ENCODE measurements at regions not wholly inside any gene's neighbourhood (a gene's known extent, or its start where the extent isn't known, plus 50 kb on each side); places are given as distances from the start of the nearest gene placed in this dataset.

DNA sequence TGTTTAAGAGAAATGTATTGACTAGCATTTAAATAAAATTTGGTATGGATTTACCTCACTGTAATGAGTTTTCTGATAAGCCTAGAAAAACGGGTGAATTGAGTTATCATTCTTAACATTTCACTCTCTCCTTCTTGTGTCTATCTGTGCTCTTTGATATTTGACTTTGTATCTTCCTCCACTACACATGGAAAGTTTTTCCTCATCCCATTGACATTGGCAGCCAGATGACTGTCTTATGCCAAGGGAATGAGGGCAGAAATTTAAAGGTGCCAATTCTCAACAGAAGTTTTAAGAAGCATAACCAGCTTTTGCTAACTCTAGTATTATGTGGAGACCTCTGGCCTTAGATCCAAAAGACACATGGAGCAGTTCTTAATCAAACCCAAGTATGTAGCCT is 376.6 kb downstream of the DSEL start:
- Histone ChIP-seq H3K27me3 (replicated peaks in 1 of 4; ENCODE audit: control insufficient read depth in 3 of 4, extremely low read depth in 1 of 4, insufficient read depth in 3 of 4, low read length in 3 of 4) (peaks cover 0 to 1% (median 0%) of the 10 kb centered on the region in 4 experiments; a peak in 1 of 7 replicates), H3K9me3 (ENCODE audit: insufficient read depth in 2 of 2, low read depth in 1 of 2, low read length in 1 of 2) (no peaks in the 10 kb centered on the region), H3K14ac (ENCODE audit: insufficient read length) (no peak overlapping the region), H4K5ac (ENCODE audit: insufficient read length, low read depth, low read length) (no peak overlapping the region), H2BK12ac (ENCODE audit: low read depth, low read length) (no peak overlapping the region), H3K4me1 (replicated peaks in 1 of 4; ENCODE audit: control insufficient read depth in 3 of 4, insufficient read depth in 4 of 4, low read length in 3 of 4) (no peaks in the 10 kb centered on the region), H2AFZ (ENCODE audit: low read length) (no peak overlapping the region), H3K36me3 (ENCODE audit: control insufficient read depth in 2 of 4, insufficient read depth in 4 of 4, low read length in 3 of 4) (no peaks in the 10 kb centered on the region), H3K9ac (replicated peaks in 1 of 4; ENCODE audit: extremely low read depth in 1 of 4, low read depth in 3 of 4, low read length in 3 of 4) (no peak overlapping the region), H3K4me2 (ENCODE audit: insufficient read depth in 1 of 2, low read depth in 2 of 2, low read length in 2 of 2) (no peak overlapping the region), H3K4me3 (ENCODE audit: extremely low read depth in 1 of 4, insufficient read depth in 2 of 4, low read depth in 3 of 4, low read length in 4 of 4) (no peak overlapping the region), H4K8ac (ENCODE audit: extremely low read depth, insufficient read depth, low read length) (no peak overlapping the region), H2BK120ac (replicated peaks; ENCODE audit: low read depth, low read length) (no peak overlapping the region), H3K27ac (ENCODE audit: low read depth, low read length) (no peak overlapping the region), H3K23me2 (ENCODE audit: low read depth, low read length) (no peaks in the 10 kb centered on the region), H2BK20ac (ENCODE audit: low read length) (no peak overlapping the region), H2BK15ac (ENCODE audit: low read length) (no peak overlapping the region), H3K79me1 (ENCODE audit: low read depth, low read length) (no peaks in the 10 kb centered on the region), H2AK5ac (ENCODE audit: low read depth, low read length) (no peak overlapping the region), H3K79me2 (ENCODE audit: control insufficient read depth in 1 of 2, insufficient read depth in 2 of 2, low read length in 2 of 2) (no peaks in the 10 kb centered on the region), H4K20me1 (replicated peaks in 1 of 2; ENCODE audit: control insufficient read depth in 1 of 2, insufficient read depth in 2 of 2, low read length in 2 of 2) (no peaks in the 10 kb centered on the region), H3K4ac (replicated peaks; ENCODE audit: insufficient read length, low read depth, low read length) (no peak overlapping the region), H3K23ac (ENCODE audit: insufficient read length) (no peak overlapping the region), H4K91ac (replicated peaks; ENCODE audit: insufficient read length, low read length) (no peak overlapping the region), H3K18ac (ENCODE audit: extremely low read depth, low read length) (no peak overlapping the region), H2BK5ac (ENCODE audit: low read depth, low read length) (no peak overlapping the region), H3K56ac (replicated peaks; ENCODE audit: insufficient read length, low read depth, low read length) (no peak overlapping the region)
- DNase-seq (ENCODE audit: low read depth in 1 of 2, low spot score in 2 of 2) (no peak), FAIRE-seq (no peak)
- ChIA-PET POLR2A (ENCODE audit: partially characterized antibody) (no interaction called here), CTCF (ENCODE audit: partially characterized antibody) (interaction anchor here (0.5 to 1.3 kb wide), 2 partner anchors 22 to 61 kb away, joined by 3 to 4 read pairs; no protein-coding TSS in a partner anchor)
- TF ChIP-seq TAF7 (optimal IDR thresholded peaks at IDR 0.05; ENCODE audit: borderline replicate concordance, low read depth, low read length) (no peak), ASH2L (IDR thresholded peaks at IDR 0.05; ENCODE audit: low read length) (no peak), POLR2AphosphoS5 (IDR thresholded peaks at IDR 0.05; ENCODE audit: low read depth, low read length) (no peak)
- WGBS, 2 experiments (ENCODE audit: extremely low coverage in 1 of 2, insufficient coverage in 1 of 2, insufficient read length in 1 of 2, insufficient replicate concordance in 2 of 2, low coverage in 1 of 2, low lambda C conversion rate in 2 of 2, missing lambda C conversion rate in 1 of 2) = 74% methylated on average over 1 of the region's 1 CpG; no CpG with 5 or more reads in 1 of the 2 experiments

Data from H1 (cell line).